Islet of Langerhans (tissue), 1 donor: ENCODE measurements at regions not wholly inside any gene's neighbourhood (a gene's known extent, or its start where the extent isn't known, plus 50 kb on each side); places are given as distances from the start of the nearest gene placed in this dataset.

Experiments used
- FAIRE-seq: peaks from one replicate; lab custom pipeline; 2011; peaks lifted over from hg19 to GRCh38; lab: Jason Lieb, UNC

- no peak for FAIRE-seq
Observed at GRCh38 chr10:130371156-130371555, 235.0 kb downstream of the GLRX3 start.

- FAIRE-seq: no peak
Observed at GRCh38 chr10:130371666-130372065, 235.5 kb downstream of the GLRX3 start.

- FAIRE-seq: no peak
Observed at GRCh38 chr10:130372222-130372621, 236.0 kb downstream of the GLRX3 start.

- FAIRE-seq: no peak
Observed at GRCh38 chr10:130372866-130373265, 236.7 kb downstream of the GLRX3 start.

GRCh38 chr10:130377986-130378540 lies 241.9 kb downstream of the GLRX3 start:
- no peak for FAIRE-seq

- no peak for FAIRE-seq
Observed at GRCh38 chr10:130378556-130379400, 242.6 kb downstream of the GLRX3 start.

- FAIRE-seq: no peak
Observed at GRCh38 chr10:130380056-130380455, 243.9 kb downstream of the GLRX3 start.

GRCh38 chr10:130382031-130382430 lies 245.8 kb downstream of the GLRX3 start:
- no peak for FAIRE-seq

- FAIRE-seq: no peak
Observed at GRCh38 chr10:130387936-130388580, 251.9 kb downstream of the GLRX3 start.

GRCh38 chr10:130388746-130389145 lies 252.6 kb downstream of the GLRX3 start:
- no peak for FAIRE-seq

- no peak for FAIRE-seq
Observed at GRCh38 chr10:130389906-130390305, 253.7 kb downstream of the GLRX3 start.

- FAIRE-seq: no peak
Observed at GRCh38 chr10:130392031-130392430, 255.8 kb downstream of the GLRX3 start.

GRCh38 chr10:130393342-130393741 lies 257.2 kb downstream of the GLRX3 start:
- no peak for FAIRE-seq

- no peak for FAIRE-seq
Observed at GRCh38 chr10:130394832-130395231, 258.6 kb downstream of the GLRX3 start.

- FAIRE-seq: no peak
Observed at GRCh38 chr10:130395248-130395936, 259.2 kb downstream of the GLRX3 start.

- FAIRE-seq: no peak
Observed at GRCh38 chr10:130396044-130396443, 259.9 kb downstream of the GLRX3 start.

GRCh38 chr10:130398090-130398994 lies 262.2 kb downstream of the GLRX3 start:
- no peak for FAIRE-seq

GRCh38 chr10:130399425-130399950 lies 263.3 kb downstream of the GLRX3 start:
- FAIRE-seq: no peak

GRCh38 chr10:130400890-130401289 lies 264.7 kb downstream of the GLRX3 start:
- no peak for FAIRE-seq

GRCh38 chr10:130401860-130402765 lies 265.9 kb downstream of the GLRX3 start:
- FAIRE-seq: no peak
